Neuron (in vitro differentiated cells): ENCODE measurements at regions not wholly inside any gene's neighbourhood (a gene's known extent, or its start where the extent isn't known, plus 50 kb on each side); places are given as distances from the start of the nearest gene placed in this dataset.

Source experiments
- H2AFZ ChIP-seq: one replicate; pipeline ENCODE4 v1.6.1; 2013; ENCODE audit warnings: low read depth, mild to moderate bottlenecking, inconsistent platforms, low read length, moderate library complexity
- H3K27me3 ChIP-seq: one replicate; pipeline ENCODE4 v1.6.1; 2013; ENCODE audit warnings: low read length; ENCODE audit not compliant: insufficient read depth
- H3K36me3 ChIP-seq: one replicate; pipeline ENCODE4 v1.6.1; 2013; ENCODE audit warnings: low read length; ENCODE audit not compliant: insufficient read depth
- H3K4me1 ChIP-seq: one replicate; pipeline ENCODE4 v1.6.1; 2013; ENCODE audit warnings: low read length; ENCODE audit not compliant: insufficient read depth
- H3K4me3 ChIP-seq: 2 replicates; pipeline ENCODE4 v1.5.1; 2013; ENCODE audit warnings: mild to moderate bottlenecking, low read length, moderate library complexity
- H3K9me3 ChIP-seq: one replicate; pipeline ENCODE4 v1.6.1; 2013; ENCODE audit warnings: low read length

DNA sequence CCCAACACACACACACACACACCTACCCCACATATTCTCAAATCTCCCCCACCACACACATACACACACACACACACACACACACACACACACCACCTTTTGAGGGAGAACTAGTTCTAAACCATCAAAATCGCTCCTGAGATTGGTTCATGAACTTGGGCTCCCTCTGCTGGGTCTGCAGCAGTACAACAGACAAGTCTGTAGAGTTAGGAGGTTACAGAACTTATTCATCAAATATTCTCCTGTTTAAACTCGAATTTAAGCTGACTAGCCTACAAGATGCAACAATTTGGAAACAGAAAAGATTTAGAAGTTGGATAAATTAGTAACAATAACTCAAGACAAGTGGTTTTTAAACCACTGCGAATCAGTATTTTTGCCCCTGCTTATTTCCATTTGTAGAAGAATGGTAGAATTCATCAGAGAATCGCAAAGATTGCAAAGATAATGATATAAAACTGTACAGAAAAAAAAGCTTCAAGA lies 136.4 kb upstream of the USP15 start:
- H3K27me3 ChIP-seq: no peaks in the 10 kb centered on the region
- H3K4me3 ChIP-seq: no peak overlapping the region
- H2AFZ ChIP-seq: no peak overlapping the region
- no peaks in the 10 kb centered on the region for H3K4me1 ChIP-seq
- no peaks in the 10 kb centered on the region for H3K36me3 ChIP-seq
- no peaks in the 10 kb centered on the region for H3K9me3 ChIP-seq

DNA sequence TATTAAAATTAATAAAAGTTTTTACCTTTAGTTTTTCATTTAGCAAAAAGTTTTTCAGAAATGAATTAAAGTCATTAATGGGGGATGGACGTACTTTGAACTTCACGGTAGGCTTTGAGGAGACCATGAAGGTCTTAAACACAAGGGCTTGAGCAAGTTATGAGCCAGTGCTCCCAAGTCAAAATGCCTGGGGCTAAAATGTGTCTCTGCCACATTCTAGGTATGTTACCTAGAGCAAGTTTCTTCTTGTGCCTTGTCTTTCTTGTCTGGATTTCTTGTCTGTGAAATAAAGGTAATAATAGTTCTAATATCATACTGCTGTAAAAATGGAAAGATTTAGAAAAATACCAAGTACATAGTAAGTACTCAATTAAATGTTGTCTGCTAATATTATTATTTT lies 132.7 kb upstream of the USP15 start:
- no peak overlapping the region for H2AFZ ChIP-seq
- H3K9me3 ChIP-seq: no peaks in the 10 kb centered on the region
- H3K27me3 ChIP-seq: no peaks in the 10 kb centered on the region

DNA sequence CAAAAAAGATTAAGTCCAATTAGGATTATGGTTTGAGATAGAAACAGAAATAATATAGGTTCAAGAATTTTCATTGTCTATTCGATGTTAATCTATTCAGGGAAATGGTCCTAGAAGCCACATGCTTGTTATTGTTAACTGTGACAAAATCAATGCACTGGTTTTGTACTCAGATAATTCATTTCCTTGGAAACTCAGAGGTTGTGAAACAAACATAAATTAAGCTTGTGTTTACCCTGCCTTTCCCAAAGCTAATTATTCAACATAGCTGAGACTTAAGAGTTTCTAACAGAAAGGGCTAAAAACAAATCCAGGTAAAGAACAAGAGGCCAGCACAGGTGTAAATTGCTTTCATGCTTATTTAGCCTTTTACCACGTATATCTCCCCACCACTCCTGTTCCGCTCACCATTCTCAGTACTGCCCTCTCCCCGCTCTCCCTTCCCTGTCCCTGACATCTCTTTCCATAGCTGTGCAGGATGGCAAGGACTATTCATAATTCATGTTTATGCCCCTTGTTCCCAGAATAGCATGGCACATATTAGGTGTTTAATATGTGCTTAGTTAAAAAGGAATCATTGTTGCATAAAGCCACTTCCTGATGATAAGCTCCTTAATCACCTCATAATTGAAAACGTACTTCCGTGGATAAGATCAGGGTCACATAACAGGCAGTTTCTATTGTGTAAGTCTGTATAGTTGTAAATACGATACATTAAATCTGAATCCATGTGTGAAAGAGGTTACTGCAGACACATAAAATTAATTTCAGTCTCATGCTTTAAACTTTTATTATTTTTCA lies 131.8 kb upstream of the USP15 start:
- Histone ChIP-seq H3K36me3 (no peaks in the 10 kb centered on the region), H3K27me3 (no peaks in the 10 kb centered on the region), H3K9me3 (no peaks in the 10 kb centered on the region), H2AFZ (no peak overlapping the region), H3K4me3 (no peak overlapping the region), H3K4me1 (peaks cover 3% of the 10 kb centered on the region)

More for the DNA sequence above, 132.7 kb upstream of the USP15 start:
- Histone ChIP-seq H3K4me3 (no peak overlapping the region), H3K4me1 (peaks cover 3% of the 10 kb centered on the region), H3K36me3 (no peaks in the 10 kb centered on the region)

DNA sequence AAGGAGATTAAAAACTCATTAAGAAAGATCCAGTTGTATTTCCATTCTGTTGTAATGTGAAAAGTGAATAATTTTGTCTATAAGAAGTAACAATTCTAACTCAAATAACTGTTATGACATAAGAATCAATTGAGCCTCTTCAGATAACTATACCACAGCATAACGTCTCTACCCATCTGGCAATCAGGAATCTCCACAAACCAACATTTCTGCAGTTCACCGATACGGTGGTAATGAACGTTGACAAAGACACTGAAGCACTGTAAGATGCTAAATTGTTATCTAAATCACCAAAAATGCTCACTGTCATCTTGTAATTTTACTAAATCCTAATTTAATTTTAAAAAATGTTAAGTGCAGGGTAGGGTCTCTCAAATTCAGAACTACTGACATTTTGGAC lies 130.9 kb upstream of the USP15 start:
- Histone ChIP-seq H3K4me3 (no peak overlapping the region), H3K9me3 (no peaks in the 10 kb centered on the region), H3K27me3 (no peaks in the 10 kb centered on the region), H3K36me3 (no peaks in the 10 kb centered on the region), H2AFZ (no peak overlapping the region), H3K4me1 (peaks cover 3% of the 10 kb centered on the region)

DNA sequence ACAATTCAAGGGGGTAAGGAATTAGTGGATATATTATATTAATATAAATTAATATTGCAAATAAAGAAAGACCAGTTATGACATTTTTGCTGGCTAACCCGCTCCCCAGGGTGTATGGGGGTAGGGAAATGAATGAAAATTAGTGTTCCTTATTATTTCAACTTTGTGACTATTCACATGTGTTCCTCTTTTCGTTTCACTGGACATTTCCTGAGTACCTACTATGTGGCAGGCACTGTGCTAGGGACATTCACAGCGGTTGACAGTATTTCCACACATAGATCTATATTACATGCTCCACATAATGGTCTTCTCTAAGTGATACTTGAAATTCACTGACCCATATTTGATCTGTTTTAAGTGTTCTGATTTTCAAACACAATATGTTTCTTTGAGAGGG lies 129.8 kb upstream of the USP15 start:
- Histone ChIP-seq H3K9me3 (no peaks in the 10 kb centered on the region), H3K4me3 (no peak overlapping the region), H2AFZ (no peak overlapping the region), H3K27me3 (peaks cover 2% of the 10 kb centered on the region), H3K4me1 (peaks cover 3% of the 10 kb centered on the region), H3K36me3 (no peaks in the 10 kb centered on the region)

DNA sequence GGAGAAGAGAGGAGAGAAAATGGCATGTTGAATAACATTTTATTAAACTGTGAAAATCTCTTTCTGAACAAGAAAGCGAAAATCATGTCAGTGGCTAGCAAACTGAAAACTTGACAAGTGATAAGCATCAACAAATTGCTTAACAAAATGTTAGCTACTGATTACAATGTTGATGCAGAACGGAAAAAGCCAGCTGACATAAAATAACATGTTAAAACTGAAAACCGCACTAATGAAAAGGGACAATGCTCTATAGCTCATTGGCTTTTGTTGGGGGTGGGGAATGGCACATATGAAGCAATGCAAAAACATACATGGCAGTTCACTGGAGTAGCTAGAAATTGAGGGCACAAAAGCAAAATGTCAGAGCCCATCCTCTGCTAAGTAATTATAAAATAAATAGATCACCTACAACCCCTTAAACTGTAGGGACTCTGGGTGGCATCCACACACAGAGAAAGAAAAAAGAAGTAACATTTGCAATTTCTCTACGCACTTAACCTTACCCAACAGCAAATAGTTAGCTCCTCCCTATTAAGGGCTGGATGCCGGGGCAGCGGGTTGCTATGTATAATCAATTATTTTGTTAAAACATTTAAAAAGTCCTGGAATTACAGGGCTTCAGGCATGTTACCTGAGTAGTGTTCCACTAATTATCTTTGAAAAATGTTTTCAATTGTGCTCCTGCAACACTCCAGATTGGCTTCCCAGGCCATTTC lies 129.2 kb upstream of the USP15 start:
- Histone ChIP-seq H2AFZ (no peak overlapping the region), H3K36me3 (no peaks in the 10 kb centered on the region), H3K9me3 (no peaks in the 10 kb centered on the region)

DNA sequence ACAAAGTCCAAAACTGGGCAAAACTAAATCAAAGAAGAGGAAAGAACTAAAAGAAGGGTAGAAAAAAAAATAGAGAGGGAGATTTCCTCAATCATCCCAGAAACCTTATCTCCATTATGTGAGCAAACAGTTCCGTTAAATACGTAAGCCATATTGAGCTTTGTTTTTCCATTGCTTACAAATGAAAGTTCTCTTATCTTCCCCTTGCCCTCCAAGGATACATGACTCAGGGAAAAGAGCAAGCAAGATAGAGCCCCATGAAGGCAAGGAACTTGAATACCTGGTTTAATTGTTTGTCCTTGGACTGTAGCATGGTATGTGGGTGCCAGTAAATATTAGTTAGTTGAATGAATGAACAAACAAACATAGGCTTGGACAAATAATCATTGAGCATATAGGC lies 126.8 kb upstream of the USP15 start:
- Histone ChIP-seq H3K4me3 (no peak overlapping the region), H3K36me3 (no peaks in the 10 kb centered on the region), H3K27me3 (peaks cover 2% of the 10 kb centered on the region), H3K4me1 (peaks cover 8% of the 10 kb centered on the region), H3K9me3 (no peaks in the 10 kb centered on the region), H2AFZ (no peak overlapping the region)

More for the DNA sequence above, 129.2 kb upstream of the USP15 start:
- no peak overlapping the region for H3K4me3 ChIP-seq
- H3K4me1 ChIP-seq: peaks cover 8% of the 10 kb centered on the region
- H3K27me3 ChIP-seq: peaks cover 2% of the 10 kb centered on the region

DNA sequence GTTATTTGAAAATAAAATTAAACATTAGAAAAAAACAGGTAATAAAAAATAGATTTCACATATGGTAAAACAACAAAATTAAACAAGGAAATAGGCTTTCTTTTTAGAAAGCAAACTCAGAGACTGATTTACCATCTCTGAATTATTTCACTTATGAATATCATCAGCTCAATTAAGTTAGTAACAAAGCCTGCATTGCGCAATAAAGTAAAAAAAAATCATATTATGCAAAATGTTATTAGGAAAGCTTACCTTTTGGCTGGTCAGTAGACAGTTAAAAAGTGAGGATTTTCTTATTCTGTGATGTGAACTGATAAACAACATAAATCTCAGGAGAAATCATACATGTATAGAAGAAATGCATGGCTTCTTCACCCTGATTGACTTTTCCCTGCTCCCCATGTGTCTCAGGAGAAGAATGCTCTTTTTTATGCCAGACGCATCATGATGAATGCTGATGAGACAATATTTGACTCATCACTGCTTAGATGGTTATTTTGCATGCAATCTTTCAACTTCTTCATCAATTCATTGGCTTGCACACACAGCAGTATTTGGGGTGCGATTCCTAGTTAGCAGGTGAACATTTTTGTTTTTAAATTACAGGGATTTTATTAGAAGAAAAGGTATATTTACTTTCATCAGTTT lies 124.5 kb upstream of the USP15 start:
- Histone ChIP-seq H3K9me3 (no peaks in the 10 kb centered on the region), H3K4me1 (peaks cover 7% of the 10 kb centered on the region)

DNA sequence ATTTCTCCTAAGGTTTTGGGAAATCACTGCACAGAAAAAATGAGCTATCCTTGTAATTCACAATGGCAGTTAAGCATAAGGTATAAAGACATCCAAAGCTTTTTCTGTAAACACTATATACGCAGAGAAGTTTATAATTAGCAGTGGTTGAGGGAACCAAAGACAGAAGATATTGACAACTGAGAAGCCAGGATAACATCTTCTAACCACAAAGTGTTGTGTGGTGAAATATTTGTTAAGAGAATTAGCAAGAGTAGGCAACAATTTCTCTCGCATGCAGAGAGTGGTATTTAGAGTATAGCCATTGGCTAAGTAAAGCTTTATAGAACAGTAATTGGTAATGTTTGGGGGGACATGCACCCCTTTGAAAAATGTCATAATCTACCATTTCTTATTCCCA lies 123.7 kb upstream of the USP15 start:
- Histone ChIP-seq H2AFZ (no peak overlapping the region), H3K9me3 (no peaks in the 10 kb centered on the region), H3K36me3 (no peaks in the 10 kb centered on the region), H3K4me1 (peaks cover 5% of the 10 kb centered on the region), H3K27me3 (peaks cover 2% of the 10 kb centered on the region), H3K4me3 (no peak overlapping the region)

More for the DNA sequence above, 124.5 kb upstream of the USP15 start:
- Histone ChIP-seq H3K4me3 (no peak overlapping the region), H3K27me3 (peaks cover 2% of the 10 kb centered on the region), H2AFZ (no peak overlapping the region), H3K36me3 (no peaks in the 10 kb centered on the region)

DNA sequence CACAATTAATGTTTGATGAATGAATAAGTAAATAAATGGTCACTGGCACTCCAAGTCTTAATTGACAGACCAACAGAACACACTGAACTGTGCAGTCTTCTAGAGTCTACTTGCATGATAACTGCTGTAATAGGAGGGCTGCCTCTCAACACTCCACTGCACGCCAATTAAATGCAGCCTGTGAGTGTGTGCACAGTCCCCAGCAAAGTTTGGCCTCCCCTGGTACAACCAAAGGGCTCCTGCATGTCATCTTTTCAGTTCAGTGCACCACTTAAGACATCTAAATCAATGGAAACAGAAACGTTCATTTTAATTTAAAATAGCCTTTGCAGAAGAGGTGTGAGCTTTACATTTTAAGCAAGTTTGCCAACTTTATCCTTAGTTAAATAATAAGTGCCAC lies 121.7 kb upstream of the USP15 start:
- no peaks in the 10 kb centered on the region for H3K9me3 ChIP-seq
- no peaks in the 10 kb centered on the region for H3K36me3 ChIP-seq
- no peak overlapping the region for H3K4me3 ChIP-seq
- H2AFZ ChIP-seq: no peak overlapping the region
- H3K4me1 ChIP-seq: peaks cover 5% of the 10 kb centered on the region
- peaks cover 2% of the 10 kb centered on the region for H3K27me3 ChIP-seq

DNA sequence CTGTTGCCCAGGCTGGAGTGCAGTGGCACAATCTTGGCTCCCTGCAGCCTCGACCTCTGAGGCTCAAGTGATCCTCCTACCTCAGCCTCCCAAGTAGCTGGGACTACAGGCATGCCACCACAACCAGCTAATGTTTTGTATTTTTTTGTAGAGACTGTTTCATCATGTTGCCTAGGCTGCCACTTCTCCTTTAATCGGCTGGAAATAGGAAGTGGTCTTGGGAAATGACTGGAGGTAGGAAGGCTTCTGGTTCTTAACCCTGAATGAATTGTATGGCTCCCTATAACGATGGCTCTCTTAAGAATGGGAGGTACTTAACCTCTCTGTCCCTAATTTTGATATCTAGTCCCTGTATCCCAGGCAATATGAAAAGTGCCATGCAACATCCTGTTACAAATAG lies 113.9 kb upstream of the USP15 start:
- Histone ChIP-seq H2AFZ (no peak overlapping the region), H3K27me3 (no peaks in the 10 kb centered on the region), H3K9me3 (no peaks in the 10 kb centered on the region), H3K36me3 (no peaks in the 10 kb centered on the region), H3K4me3 (no peak overlapping the region), H3K4me1 (no peaks in the 10 kb centered on the region)

DNA sequence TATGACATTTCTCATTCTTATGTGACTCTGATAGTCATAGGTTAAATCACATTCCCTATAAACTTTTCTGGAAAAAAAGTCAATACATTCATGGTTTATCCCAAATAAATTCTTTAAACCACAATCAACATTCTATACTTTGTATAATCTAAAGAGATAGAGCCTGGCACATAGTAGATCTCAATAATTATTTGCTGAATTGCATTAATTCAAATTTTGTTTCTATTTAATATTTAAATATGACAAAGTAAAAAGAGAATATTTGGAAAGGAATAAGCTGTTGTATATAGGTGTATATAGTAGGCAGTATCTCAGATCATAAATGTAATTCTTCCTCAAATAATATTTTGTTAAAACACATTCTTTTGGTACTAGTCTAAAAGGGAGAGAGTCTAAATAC lies 102.2 kb upstream of the USP15 start:
- Histone ChIP-seq H3K36me3 (no peaks in the 10 kb centered on the region), H3K4me3 (no peak overlapping the region), H3K27me3 (no peaks in the 10 kb centered on the region), H2AFZ (no peak overlapping the region), H3K9me3 (no peaks in the 10 kb centered on the region), H3K4me1 (no peaks in the 10 kb centered on the region)
